Suprapubic skin (tissue), 4 donors: ENCODE measurements at regions not wholly inside any gene's neighbourhood (a gene's known extent, or its start where the extent isn't known, plus 50 kb on each side); places are given as distances from the start of the nearest gene placed in this dataset.
"Not testable (repeated sequence)": the region's sequence is repeated elsewhere in the genome, so short reads cannot be mapped to it uniquely, and the experiment has no call there.

Experiments used
- POLR2A ChIP-seq, 2 donors: fragments of 450-650 bp; IDR thresholded peaks; one replicate each; pipeline ENCODE4 v1.6.1; 2017; ENCODE audit warnings: antibody characterized with exemption in 2 of 2, mild to moderate bottlenecking in 2 of 2, moderate library complexity in 2 of 2
- POLR2AphosphoS5 ChIP-seq, 3 donors: sonication (generic); formaldehyde crosslinking; IDR thresholded peaks; one replicate each; pipeline ENCODE4 v1.6.1; 2017; ENCODE audit warnings: antibody characterized with exemption in 3 of 3
- TF ChIP-seq, protein P1 (sequence below), 2 donors: fragments of 200-600 bp in 1 of 2; fragments of 450-650 bp in 1 of 2; sonication (generic) in 1 of 2; IDR thresholded peaks; one replicate each; pipeline ENCODE4 v1.5.1; 2016 to 2019; ENCODE audit warnings: antibody characterized with exemption in 2 of 2, mild to moderate bottlenecking in 1 of 2, moderate library complexity in 1 of 2

DNA sequence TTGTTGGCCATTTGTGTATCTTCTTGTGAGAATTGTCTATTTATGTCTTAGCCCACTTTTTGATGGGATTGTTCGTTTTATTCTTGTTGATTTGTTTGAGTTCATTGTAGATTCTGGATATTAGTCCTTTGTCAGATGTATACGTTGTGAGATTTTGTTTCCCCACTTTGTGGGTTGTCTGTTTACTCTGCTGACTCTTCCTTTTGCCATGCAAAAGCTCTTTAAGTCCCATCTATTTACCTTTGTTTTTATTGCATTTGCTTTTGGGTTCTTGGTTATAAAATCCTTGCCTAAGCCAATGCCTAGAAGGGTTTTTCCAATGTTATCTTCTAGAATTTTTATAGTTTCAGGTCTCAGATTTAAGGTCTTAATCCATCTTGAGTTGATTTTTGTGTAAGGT is 193.1 kb upstream of the STAC start:
- TF ChIP-seq, protein P1, sequence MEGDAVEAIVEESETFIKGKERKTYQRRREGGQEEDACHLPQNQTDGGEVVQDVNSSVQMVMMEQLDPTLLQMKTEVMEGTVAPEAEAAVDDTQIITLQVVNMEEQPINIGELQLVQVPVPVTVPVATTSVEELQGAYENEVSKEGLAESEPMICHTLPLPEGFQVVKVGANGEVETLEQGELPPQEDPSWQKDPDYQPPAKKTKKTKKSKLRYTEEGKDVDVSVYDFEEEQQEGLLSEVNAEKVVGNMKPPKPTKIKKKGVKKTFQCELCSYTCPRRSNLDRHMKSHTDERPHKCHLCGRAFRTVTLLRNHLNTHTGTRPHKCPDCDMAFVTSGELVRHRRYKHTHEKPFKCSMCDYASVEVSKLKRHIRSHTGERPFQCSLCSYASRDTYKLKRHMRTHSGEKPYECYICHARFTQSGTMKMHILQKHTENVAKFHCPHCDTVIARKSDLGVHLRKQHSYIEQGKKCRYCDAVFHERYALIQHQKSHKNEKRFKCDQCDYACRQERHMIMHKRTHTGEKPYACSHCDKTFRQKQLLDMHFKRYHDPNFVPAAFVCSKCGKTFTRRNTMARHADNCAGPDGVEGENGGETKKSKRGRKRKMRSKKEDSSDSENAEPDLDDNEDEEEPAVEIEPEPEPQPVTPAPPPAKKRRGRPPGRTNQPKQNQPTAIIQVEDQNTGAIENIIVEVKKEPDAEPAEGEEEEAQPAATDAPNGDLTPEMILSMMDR (IDR thresholded peaks at IDR 0.05) = not testable (repeated sequence)
- TF ChIP-seq POLR2A, POLR2AphosphoS5 (IDR thresholded peaks at IDR 0.05): not testable (repeated sequence)
